ENCODE measurements at regions not wholly inside any gene's neighbourhood (a gene's known extent, or its start where the extent isn't known, plus 50 kb on each side); places are given as distances from the start of the nearest gene placed in this dataset.
A peak's percentile ranks its signal among the peaks of the same experiment; 100 is the strongest.

DNA sequence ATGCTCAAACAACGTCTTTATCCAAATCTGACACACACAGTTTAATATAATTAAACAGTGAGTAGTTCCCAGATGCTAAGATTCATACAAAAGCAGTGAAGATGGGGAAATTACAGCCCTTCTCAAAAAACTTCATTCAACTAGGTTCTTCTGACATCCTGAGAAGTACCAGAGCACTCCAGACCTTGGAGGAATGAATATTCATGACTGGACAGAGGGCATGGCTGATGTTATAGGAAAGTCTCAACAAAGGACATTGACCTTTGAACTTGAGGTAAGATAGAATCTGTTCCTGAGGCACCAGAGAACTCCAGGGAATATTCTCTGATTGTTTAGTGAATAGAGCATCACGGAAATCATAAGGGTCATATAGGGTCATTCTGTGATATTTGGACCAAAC is 106.4 kb upstream of the SLC5A12 start:
- H3K27ac ChIP-seq: peak overlapping the region in 1 of 4 donors; percentile 27

DNA sequence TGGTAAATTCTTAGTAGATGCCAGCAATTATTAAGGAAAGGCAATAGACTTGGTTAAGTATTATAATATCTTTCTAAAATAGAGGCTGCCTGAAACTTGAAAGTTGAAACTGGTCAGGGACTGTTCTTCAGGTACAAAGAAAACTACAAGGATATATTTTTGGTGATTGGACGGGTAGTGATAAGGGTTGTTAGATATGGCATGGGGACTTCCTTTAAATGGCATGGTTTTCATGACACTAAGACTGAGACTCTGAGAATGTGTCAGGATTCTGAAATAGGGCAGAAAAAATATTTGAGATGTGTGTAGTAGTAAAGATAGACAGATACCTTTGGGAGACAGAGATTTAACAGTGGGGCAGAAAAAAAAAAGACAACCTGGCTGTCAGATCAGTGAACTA is 108.4 kb upstream of the SLC5A12 start:
- TF ChIP-seq, protein P1, sequence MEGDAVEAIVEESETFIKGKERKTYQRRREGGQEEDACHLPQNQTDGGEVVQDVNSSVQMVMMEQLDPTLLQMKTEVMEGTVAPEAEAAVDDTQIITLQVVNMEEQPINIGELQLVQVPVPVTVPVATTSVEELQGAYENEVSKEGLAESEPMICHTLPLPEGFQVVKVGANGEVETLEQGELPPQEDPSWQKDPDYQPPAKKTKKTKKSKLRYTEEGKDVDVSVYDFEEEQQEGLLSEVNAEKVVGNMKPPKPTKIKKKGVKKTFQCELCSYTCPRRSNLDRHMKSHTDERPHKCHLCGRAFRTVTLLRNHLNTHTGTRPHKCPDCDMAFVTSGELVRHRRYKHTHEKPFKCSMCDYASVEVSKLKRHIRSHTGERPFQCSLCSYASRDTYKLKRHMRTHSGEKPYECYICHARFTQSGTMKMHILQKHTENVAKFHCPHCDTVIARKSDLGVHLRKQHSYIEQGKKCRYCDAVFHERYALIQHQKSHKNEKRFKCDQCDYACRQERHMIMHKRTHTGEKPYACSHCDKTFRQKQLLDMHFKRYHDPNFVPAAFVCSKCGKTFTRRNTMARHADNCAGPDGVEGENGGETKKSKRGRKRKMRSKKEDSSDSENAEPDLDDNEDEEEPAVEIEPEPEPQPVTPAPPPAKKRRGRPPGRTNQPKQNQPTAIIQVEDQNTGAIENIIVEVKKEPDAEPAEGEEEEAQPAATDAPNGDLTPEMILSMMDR (IDR thresholded peaks at IDR 0.05): no peak
- TF ChIP-seq POLR2A (IDR thresholded peaks at IDR 0.05): no peak
- Histone ChIP-seq H3K4me3 (no peak overlapping the region), H3K27ac (no peak overlapping the region), H3K36me3 (no peaks in the 10 kb centered on the region), H3K27me3 (no peaks in the 10 kb centered on the region), H3K9me3 (no peaks in the 10 kb centered on the region), H3K4me1 (no peaks in the 10 kb centered on the region)
- DNase-seq: no peak

More for the DNA sequence above, 106.4 kb upstream of the SLC5A12 start:
- TF ChIP-seq POLR2A (IDR thresholded peaks at IDR 0.05): no peak
- TF ChIP-seq, protein P1 (IDR thresholded peaks at IDR 0.05): no peak
- no peak for DNase-seq
- no peaks in the 10 kb centered on the region for H3K4me1 ChIP-seq
- no peak overlapping the region for H3K4me3 ChIP-seq
- no peaks in the 10 kb centered on the region for H3K36me3 ChIP-seq
- no peaks in the 10 kb centered on the region for H3K27me3 ChIP-seq
- peaks cover 0 to 10% (median 5%) of the 10 kb centered on the region in 4 donors for H3K9me3 ChIP-seq

DNA sequence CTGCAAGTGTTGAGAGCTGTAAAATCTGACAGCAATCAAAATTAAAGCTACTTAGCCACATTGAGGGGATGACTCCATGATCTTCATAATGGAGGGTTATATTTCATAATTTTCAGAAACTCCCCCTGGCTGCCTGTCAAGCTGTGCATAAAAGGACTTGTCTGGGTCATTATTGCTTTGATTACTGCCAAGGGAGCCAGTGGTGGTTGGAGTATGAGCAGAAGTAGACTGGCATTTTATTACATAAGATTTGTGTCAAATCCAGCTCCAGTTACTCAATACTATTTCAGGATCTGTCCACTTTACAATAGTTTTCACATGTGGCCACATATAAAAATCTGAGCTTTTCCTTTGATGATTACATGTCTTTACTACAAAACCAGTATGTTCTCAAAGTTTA is 108.9 kb upstream of the SLC5A12 start:
- TF ChIP-seq POLR2A (IDR thresholded peaks at IDR 0.05): no peak
- TF ChIP-seq, protein P1 (IDR thresholded peaks at IDR 0.05): no peak
- DNase-seq: no peak
- Histone ChIP-seq H3K27me3 (no peaks in the 10 kb centered on the region), H3K36me3 (no peaks in the 10 kb centered on the region), H3K4me3 (no peak overlapping the region), H3K27ac (no peak overlapping the region), H3K9me3 (no peaks in the 10 kb centered on the region), H3K4me1 (no peaks in the 10 kb centered on the region)

DNA sequence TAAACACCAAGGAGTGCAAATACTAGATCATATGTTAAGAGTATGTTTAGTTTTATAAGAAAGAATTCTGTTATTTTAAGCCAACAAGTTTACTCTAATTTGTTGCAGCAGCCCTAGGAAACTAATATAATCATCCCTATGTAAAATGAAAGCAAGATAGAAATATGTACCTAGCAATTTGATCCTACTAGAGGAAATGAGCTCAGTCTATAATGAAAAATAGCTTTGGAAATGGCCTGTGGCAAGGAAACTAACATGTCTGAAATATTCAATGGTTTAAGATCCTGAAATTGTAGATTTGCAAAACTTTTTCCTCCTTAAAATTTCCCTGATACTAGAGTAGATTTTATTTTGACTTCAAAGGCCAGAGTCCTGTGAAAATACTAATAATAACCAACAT is 112.7 kb upstream of the SLC5A12 start:
- Histone ChIP-seq H3K27ac (no peak overlapping the region), H3K4me3 (no peak overlapping the region)

DNA sequence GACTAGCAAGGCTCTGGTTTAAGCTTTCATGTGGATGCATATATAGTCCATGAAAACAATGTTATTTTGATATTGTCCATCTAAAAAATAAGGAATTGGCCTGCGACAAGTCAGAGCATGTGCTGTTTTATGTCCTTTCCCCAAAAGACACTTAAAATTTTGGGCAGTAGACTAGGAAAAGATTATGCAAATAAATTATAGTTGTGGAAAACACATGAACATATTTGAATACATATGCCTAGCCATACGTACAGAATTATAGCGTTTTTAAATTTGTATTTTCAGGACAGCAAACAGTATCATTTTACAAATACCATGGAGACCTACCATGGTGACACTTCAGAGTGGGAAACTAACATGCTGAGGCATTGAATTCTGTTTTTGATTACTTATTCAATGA is 113.8 kb upstream of the SLC5A12 start:
- H3K4me3 ChIP-seq: no peak overlapping the region
- TF ChIP-seq, protein P1 (IDR thresholded peaks at IDR 0.05): no peak
- no peak for TF ChIP-seq POLR2A (IDR thresholded peaks at IDR 0.05)
- H3K9me3 ChIP-seq: no peaks in the 10 kb centered on the region
- DNase-seq: no peak
- no peak overlapping the region for H3K27ac ChIP-seq
- H3K4me1 ChIP-seq: no peaks in the 10 kb centered on the region
- no peaks in the 10 kb centered on the region for H3K27me3 ChIP-seq
- no peaks in the 10 kb centered on the region for H3K36me3 ChIP-seq

More for the DNA sequence above, 112.7 kb upstream of the SLC5A12 start:
- H3K27me3 ChIP-seq: no peaks in the 10 kb centered on the region
- no peak for TF ChIP-seq POLR2A (IDR thresholded peaks at IDR 0.05)
- TF ChIP-seq, protein P1 (IDR thresholded peaks at IDR 0.05): no peak
- no peaks in the 10 kb centered on the region for H3K36me3 ChIP-seq
- no peaks in the 10 kb centered on the region for H3K9me3 ChIP-seq
- DNase-seq: no peak
- H3K4me1 ChIP-seq: no peaks in the 10 kb centered on the region

DNA sequence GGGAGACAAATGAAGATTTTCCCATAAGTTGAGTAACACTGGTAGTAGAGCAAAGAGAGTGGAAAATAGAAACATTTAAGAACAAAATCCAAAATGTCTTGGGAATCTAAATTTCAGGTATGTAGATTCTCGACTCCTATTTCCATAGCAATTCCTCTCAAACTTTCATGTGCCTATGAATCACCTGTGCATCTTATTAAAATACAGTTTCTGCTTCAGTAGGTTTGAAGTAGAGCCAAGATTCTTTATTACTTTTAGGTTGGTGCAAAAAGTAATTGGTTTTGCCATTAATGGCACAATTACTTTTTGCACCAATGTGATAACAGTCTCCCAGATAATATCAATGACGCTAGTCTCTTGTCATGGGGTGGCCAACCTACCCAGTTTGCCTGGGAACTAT is 115.3 kb upstream of the SLC5A12 start:
- Histone ChIP-seq H3K27me3 (no peaks in the 10 kb centered on the region), H3K36me3 (no peaks in the 10 kb centered on the region), H3K9me3 (no peaks in the 10 kb centered on the region), H3K4me3 (no peak overlapping the region), H3K27ac (no peak overlapping the region), H3K4me1 (no peaks in the 10 kb centered on the region)
- no peak for TF ChIP-seq POLR2A (IDR thresholded peaks at IDR 0.05)
- TF ChIP-seq, protein P1 (IDR thresholded peaks at IDR 0.05): no peak
- no peak for DNase-seq

Measured in Peyer's patch (tissue), 4 donors.